ENCODE measurements at regions not wholly inside any gene's neighbourhood (a gene's known extent, or its start where the extent isn't known, plus 50 kb on each side); places are given as distances from the start of the nearest gene placed in this dataset.

DNA sequence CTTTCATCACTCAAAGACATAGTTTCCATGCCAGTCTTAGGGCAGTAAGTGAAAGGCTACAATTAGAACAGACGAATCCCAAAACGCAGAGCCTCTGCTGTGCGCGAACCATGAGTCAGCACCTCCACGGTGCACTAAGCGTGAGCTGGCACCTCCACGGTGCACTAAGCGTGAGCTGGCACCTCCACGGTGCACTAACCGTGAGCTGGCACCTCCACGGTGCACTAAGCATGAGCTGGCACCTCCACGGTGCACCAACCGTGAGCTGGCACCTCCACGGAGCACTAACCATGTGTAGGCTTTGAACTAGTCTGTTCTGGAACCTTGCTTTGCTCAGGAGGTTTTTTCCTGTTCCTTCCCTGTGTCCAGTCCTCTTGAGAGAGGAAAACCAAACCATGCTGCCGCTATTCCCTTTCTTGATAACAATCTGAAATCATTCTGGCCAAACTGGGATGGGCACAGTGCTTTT, 120.6 kb downstream of the IRS2 start:
- no peak for TF ChIP-seq RAD21 (IDR thresholded peaks at IDR 0.05; ENCODE audit: low read depth)
- TF ChIP-seq CBX3 (IDR thresholded peaks at IDR 0.05; ENCODE audit: low read depth), result no peak
- TF ChIP-seq, protein P1, sequence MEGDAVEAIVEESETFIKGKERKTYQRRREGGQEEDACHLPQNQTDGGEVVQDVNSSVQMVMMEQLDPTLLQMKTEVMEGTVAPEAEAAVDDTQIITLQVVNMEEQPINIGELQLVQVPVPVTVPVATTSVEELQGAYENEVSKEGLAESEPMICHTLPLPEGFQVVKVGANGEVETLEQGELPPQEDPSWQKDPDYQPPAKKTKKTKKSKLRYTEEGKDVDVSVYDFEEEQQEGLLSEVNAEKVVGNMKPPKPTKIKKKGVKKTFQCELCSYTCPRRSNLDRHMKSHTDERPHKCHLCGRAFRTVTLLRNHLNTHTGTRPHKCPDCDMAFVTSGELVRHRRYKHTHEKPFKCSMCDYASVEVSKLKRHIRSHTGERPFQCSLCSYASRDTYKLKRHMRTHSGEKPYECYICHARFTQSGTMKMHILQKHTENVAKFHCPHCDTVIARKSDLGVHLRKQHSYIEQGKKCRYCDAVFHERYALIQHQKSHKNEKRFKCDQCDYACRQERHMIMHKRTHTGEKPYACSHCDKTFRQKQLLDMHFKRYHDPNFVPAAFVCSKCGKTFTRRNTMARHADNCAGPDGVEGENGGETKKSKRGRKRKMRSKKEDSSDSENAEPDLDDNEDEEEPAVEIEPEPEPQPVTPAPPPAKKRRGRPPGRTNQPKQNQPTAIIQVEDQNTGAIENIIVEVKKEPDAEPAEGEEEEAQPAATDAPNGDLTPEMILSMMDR (IDR thresholded peaks at IDR 0.05 in 2 of 3, conservative IDR thresholded peaks at IDR 0.05 in 1 of 3; ENCODE audit: borderline replicate concordance in 1 of 3, insufficient read depth in 1 of 3, low read depth in 2 of 3, low read length in 2 of 3), result no peak
- no peak for TF ChIP-seq POLR2A (IDR thresholded peaks at IDR 0.05; ENCODE audit: borderline replicate concordance, extremely low read depth, insufficient read depth, insufficient read length)
- TF ChIP-seq EGR1 (IDR thresholded peaks at IDR 0.05; ENCODE audit: low read depth), result no peak
- no peak for TF ChIP-seq ZNF274 (IDR thresholded peaks at IDR 0.05; ENCODE audit: low read depth, low read length)
- no peak for TF ChIP-seq SIN3A (IDR thresholded peaks at IDR 0.05; ENCODE audit: low read depth)
- TF ChIP-seq SP1 (IDR thresholded peaks at IDR 0.05; ENCODE audit: low read depth), result no peak
- no peak for TF ChIP-seq EZH2 (IDR thresholded peaks at IDR 0.05)
- TF ChIP-seq, protein P2, sequence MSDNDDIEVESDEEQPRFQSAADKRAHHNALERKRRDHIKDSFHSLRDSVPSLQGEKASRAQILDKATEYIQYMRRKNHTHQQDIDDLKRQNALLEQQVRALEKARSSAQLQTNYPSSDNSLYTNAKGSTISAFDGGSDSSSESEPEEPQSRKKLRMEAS (IDR thresholded peaks at IDR 0.05), result no peak
- TF ChIP-seq, protein P3, sequence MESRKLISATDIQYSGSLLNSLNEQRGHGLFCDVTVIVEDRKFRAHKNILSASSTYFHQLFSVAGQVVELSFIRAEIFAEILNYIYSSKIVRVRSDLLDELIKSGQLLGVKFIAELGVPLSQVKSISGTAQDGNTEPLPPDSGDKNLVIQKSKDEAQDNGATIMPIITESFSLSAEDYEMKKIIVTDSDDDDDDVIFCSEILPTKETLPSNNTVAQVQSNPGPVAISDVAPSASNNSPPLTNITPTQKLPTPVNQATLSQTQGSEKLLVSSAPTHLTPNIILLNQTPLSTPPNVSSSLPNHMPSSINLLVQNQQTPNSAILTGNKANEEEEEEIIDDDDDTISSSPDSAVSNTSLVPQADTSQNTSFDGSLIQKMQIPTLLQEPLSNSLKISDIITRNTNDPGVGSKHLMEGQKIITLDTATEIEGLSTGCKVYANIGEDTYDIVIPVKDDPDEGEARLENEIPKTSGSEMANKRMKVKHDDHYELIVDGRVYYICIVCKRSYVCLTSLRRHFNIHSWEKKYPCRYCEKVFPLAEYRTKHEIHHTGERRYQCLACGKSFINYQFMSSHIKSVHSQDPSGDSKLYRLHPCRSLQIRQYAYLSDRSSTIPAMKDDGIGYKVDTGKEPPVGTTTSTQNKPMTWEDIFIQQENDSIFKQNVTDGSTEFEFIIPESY (IDR thresholded peaks at IDR 0.05; ENCODE audit: extremely low read depth, insufficient replicate concordance, low read length), result no peak

All from HCT116 (cell line).